ENCODE measurements at regions not wholly inside any gene's neighbourhood (a gene's known extent, or its start where the extent isn't known, plus 50 kb on each side); places are given as distances from the start of the nearest gene placed in this dataset.

DNA sequence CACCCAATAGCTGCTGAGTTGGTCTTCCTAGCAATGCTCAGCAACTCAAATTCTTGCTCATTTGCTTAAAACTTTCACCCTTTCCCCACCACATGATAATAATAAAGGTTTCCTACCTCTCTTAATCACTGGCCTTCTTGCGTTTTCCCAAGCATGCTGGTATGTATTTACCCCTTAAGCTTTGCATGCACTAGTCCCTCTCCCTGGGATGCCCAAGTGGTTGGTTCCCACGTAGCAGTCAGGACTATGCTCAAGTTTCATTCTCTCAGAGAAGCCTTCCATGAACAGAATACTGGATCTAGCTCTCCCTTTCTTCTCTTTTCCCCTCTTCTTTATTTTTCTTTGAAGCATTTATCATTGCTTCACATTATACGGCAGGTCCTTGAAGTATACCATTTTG, 108.8 kb downstream of the KBTBD8 start:
- Histone ChIP-seq H3K4me1 (ENCODE audit: control insufficient read depth in 1 of 2, insufficient read depth in 2 of 2, low read length in 2 of 2) (no peaks in the 10 kb centered on the region), H2AFZ (ENCODE audit: insufficient read depth, low read depth, low read length, poor library complexity, severe bottlenecking) (no peak overlapping the region), H3K4me2 (replicated peaks; ENCODE audit: extremely low read depth, low read length, poor library complexity, severe bottlenecking) (no peak overlapping the region), H4K20me1 (ENCODE audit: insufficient read depth, low read length) (no peaks in the 10 kb centered on the region), H3K79me2 (ENCODE audit: insufficient read depth, low read length) (no peaks in the 10 kb centered on the region), H3K9me3 (replicated peaks in 1 of 2; ENCODE audit: control insufficient read depth in 1 of 2, insufficient read depth in 1 of 2, low read length in 2 of 2) (no peaks in the 10 kb centered on the region), H3K36me3 (replicated peaks in 1 of 2; ENCODE audit: control insufficient read depth in 1 of 2, insufficient read depth in 2 of 2, low read length in 2 of 2) (no peaks in the 10 kb centered on the region), H3K9ac (ENCODE audit: insufficient read depth, low read length, poor library complexity, severe bottlenecking) (no peak overlapping the region), H3K27ac (ENCODE audit: low read depth in 1 of 2, low read length in 2 of 2) (no peak overlapping the region), H3K27me3 (ENCODE audit: control insufficient read depth in 2 of 2, insufficient read depth in 2 of 2, low read length in 2 of 2) (no peaks in the 10 kb centered on the region), H3K4me3 (replicated peaks in 1 of 3; ENCODE audit: low read depth in 2 of 3, low read length in 3 of 3) (no peak overlapping the region)
- Mint-ChIP-seq H3K27ac (no peak overlapping the region), H3K36me3 (no peaks in the 10 kb centered on the region), H3K4me1 (no peaks in the 10 kb centered on the region), H3K4me3 (no peak overlapping the region), H3K9me3 (no peaks in the 10 kb centered on the region), H3K27me3 (ENCODE audit: low read depth in 3 of 3) (peaks cover 0 to 2% (median 1%) of the 10 kb centered on the region in 3 donors)
- no peak for DNase-seq
- TF ChIP-seq, protein P1, sequence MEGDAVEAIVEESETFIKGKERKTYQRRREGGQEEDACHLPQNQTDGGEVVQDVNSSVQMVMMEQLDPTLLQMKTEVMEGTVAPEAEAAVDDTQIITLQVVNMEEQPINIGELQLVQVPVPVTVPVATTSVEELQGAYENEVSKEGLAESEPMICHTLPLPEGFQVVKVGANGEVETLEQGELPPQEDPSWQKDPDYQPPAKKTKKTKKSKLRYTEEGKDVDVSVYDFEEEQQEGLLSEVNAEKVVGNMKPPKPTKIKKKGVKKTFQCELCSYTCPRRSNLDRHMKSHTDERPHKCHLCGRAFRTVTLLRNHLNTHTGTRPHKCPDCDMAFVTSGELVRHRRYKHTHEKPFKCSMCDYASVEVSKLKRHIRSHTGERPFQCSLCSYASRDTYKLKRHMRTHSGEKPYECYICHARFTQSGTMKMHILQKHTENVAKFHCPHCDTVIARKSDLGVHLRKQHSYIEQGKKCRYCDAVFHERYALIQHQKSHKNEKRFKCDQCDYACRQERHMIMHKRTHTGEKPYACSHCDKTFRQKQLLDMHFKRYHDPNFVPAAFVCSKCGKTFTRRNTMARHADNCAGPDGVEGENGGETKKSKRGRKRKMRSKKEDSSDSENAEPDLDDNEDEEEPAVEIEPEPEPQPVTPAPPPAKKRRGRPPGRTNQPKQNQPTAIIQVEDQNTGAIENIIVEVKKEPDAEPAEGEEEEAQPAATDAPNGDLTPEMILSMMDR (IDR thresholded peaks at IDR 0.05), result no peak
- intact Hi-C loops (cut with micrococcal nuclease), result no loop called here
- 50% methylated on average over 2 of the region's 3 CpGs for WGBS (ENCODE audit: insufficient coverage)

DNA sequence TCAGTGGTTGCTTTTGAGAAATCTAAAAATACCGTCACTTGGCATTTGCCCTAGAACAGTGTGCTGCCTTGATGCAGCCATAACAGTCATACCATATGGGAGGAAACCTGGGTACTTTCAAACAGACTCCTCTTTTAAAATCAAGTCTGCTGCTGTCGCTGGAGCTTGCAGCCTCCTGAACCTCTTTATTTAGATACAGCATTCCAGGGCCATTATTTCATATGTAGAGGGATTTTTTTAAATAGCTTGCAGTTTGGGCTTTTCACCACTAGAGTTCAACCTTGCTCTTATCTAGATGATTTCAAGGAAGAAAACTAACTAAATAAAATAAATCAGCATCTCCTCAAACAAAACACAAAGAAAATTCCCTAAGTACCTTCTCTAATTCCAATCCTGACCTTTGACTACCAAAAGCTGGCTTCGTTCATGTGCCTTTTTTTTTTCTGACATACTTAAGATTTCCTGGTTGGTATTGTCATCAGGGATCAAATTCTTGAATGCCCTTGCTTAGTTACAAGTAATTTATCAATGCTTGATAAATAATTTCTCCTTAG, 111.6 kb downstream of the KBTBD8 start:
- no peaks in the 10 kb centered on the region for H3K9me3 ChIP-seq (replicated peaks in 1 of 2; ENCODE audit: control insufficient read depth in 1 of 2, insufficient read depth in 1 of 2, low read length in 2 of 2)
- no peak overlapping the region for H3K4me3 ChIP-seq (replicated peaks in 1 of 3; ENCODE audit: low read depth in 2 of 3, low read length in 3 of 3)
- Mint-ChIP-seq H3K9me3 (no peaks in the 10 kb centered on the region), H3K4me3 (no peak overlapping the region), H3K27me3 (ENCODE audit: low read depth in 3 of 3) (peaks cover 0 to 2% (median 1%) of the 10 kb centered on the region in 3 donors), H3K36me3 (no peaks in the 10 kb centered on the region), H3K4me1 (no peaks in the 10 kb centered on the region), H3K27ac (no peak overlapping the region)
- no peaks in the 10 kb centered on the region for H3K4me1 ChIP-seq (ENCODE audit: control insufficient read depth in 1 of 2, insufficient read depth in 2 of 2, low read length in 2 of 2)
- H3K79me2 ChIP-seq (ENCODE audit: insufficient read depth, low read length), result no peaks in the 10 kb centered on the region
- H3K27me3 ChIP-seq (ENCODE audit: control insufficient read depth in 2 of 2, insufficient read depth in 2 of 2, low read length in 2 of 2), result no peaks in the 10 kb centered on the region
- no peak overlapping the region for H3K9ac ChIP-seq (ENCODE audit: insufficient read depth, low read length, poor library complexity, severe bottlenecking)
- TF ChIP-seq, protein P1 (IDR thresholded peaks at IDR 0.05), result peak; percentile 52
- H3K36me3 ChIP-seq (replicated peaks in 1 of 2; ENCODE audit: control insufficient read depth in 1 of 2, insufficient read depth in 2 of 2, low read length in 2 of 2), result no peaks in the 10 kb centered on the region
- no peak overlapping the region for H2AFZ ChIP-seq (ENCODE audit: insufficient read depth, low read depth, low read length, poor library complexity, severe bottlenecking)
- no peak for DNase-seq
- H3K27ac ChIP-seq (ENCODE audit: low read depth in 1 of 2, low read length in 2 of 2), result no peak overlapping the region
- H3K4me2 ChIP-seq (replicated peaks; ENCODE audit: extremely low read depth, low read length, poor library complexity, severe bottlenecking), result no peak overlapping the region
- intact Hi-C loops (cut with micrococcal nuclease), result loop anchor here (5.0 to 10.0 kb wide), 2 partner anchors 675 to 1768 kb away; no protein-coding TSS in a partner anchor
- no peaks in the 10 kb centered on the region for H4K20me1 ChIP-seq (ENCODE audit: insufficient read depth, low read length)
- WGBS (ENCODE audit: insufficient coverage), result no CpG with 5 or more reads among the region's 3 CpGs

Data from CD14-positive monocyte (primary cell).